ENCODE measurements at regions not wholly inside any gene's neighbourhood (a gene's known extent, or its start where the extent isn't known, plus 50 kb on each side); places are given as distances from the start of the nearest gene placed in this dataset.
A peak's percentile ranks its signal among the peaks of the same experiment; 100 is the strongest.

DNA sequence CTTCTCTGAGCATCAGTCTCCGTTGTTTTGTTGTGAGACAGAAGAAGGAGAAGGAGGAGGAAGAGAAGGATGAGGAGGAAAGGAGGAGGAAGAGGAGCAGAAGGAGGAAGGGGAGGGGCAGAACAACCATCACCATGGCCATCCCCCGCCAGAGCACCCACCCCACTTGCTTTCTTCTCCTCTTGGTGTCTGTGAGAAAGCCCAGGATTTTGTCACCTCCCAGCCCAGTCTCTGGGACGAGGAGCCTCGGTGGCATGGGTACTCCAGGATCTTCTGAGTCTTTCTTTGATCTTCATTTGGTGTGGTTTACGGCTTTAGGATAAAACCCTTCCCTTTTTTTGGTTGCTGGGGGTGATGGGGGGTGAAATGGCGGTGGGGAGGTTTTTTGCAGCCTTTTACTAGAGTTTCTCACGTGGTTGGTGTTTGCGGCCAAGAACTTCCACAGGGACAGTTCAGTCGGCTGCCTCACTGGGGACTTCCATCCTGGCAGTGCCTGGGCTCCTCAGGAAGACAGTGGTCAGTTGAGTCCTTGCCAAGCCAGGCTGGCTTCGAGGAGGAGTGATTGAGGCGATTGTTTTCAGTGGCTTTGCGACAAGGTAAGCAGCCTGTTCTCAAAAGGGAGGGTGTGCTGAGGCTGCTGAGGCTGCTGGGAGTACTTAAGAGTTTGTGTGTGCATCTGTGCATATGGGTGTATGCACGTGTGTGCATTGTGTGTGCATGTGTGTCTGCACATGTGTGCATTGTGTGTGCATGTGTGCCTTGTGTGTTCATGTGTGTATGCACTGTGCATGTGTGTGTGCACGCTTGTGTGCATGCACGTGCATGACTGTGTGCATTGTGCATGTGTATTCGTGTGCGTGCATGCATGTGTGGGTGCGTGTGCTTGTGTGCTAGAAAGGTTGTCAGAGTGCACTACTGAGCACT is 567.5 kb downstream of the TBC1D22A start:
- no peak for DNase-seq (ENCODE audit: low read depth)
- TF ChIP-seq CTCF (IDR thresholded peaks at IDR 0.05; ENCODE audit: insufficient read depth, low read depth, low read length, missing control alignments): no peak
- H3K4me3 ChIP-seq (ENCODE audit: low read length): no peak overlapping the region

DNA sequence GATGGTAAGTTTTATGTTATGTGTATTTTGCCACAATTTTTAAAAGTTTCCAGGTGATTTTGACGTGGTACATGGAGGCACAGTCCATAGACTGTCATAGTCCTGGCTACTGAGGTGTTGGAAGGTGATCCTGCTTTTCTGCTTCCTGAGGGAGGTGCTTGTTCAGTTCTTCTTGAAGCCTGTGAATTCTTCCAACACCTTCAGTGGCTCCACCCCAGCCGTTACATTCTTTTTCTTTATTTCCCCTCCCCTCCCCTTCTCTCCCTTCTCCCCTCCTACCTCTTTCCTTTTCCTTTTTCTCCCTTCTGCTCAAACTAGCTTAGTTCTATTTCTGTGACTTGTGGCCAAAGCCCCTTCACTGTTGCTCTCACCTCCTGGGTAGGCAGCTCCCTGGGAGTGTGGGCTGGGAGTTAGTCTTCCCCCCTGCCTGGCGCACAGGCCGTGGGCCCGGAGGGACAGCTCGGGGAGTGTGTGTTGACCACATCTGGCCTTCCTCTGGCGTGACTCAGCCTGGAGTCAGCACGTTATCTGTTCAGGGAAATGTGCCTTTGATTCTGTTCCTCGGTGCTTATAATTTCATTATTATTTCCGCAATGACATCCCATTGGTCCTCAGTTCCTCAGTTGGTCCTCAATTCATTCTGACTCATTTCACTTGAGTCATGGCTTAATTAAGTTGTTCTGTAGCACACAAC is 566.2 kb downstream of the TBC1D22A start:
- DNase-seq (ENCODE audit: low read depth): peak; percentile 9
- H3K4me3 ChIP-seq (ENCODE audit: low read length): no peak overlapping the region
- TF ChIP-seq CTCF (IDR thresholded peaks at IDR 0.05; ENCODE audit: insufficient read depth, low read depth, low read length, missing control alignments): no peak

- no peak for DNase-seq (ENCODE audit: low read depth)
- no peak overlapping the region for H3K4me3 ChIP-seq (ENCODE audit: low read length)
- TF ChIP-seq CTCF (IDR thresholded peaks at IDR 0.05; ENCODE audit: insufficient read depth, low read depth, low read length, missing control alignments): no peak
Measured at GRCh38 chr22:47327241-47327640, 564.8 kb downstream of the TBC1D22A start.

DNA sequence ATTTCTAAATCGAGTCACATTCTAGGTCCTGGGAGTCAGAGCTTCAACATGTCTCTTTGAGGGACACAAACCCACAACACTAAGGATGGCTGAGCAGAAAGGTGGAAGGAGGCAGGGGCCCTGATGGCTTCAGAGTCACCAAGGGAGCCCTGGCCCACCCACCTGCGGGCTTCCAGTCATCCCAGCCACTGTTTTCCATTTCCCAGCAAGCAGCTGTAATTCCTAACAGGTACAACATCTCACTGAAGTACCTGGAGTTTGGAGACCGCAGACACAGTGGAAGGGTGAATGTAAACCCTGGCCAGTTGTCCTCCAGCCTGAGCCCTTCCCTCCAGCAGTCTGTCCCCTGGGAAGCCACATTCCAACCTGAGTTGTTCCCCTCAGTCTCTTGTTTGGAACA is 562.8 kb downstream of the TBC1D22A start:
- no peak for DNase-seq (ENCODE audit: low read depth)
- H3K4me3 ChIP-seq (ENCODE audit: low read length): no peak overlapping the region
- no peak for TF ChIP-seq CTCF (IDR thresholded peaks at IDR 0.05; ENCODE audit: insufficient read depth, low read depth, low read length, missing control alignments)

GRCh38 chr22:47324435-47324990 is 562.1 kb downstream of the TBC1D22A start:
- DNase-seq (ENCODE audit: low read depth): no peak
- H3K4me3 ChIP-seq (ENCODE audit: low read length): no peak overlapping the region
- TF ChIP-seq CTCF (IDR thresholded peaks at IDR 0.05; ENCODE audit: insufficient read depth, low read depth, low read length, missing control alignments): no peak

DNA sequence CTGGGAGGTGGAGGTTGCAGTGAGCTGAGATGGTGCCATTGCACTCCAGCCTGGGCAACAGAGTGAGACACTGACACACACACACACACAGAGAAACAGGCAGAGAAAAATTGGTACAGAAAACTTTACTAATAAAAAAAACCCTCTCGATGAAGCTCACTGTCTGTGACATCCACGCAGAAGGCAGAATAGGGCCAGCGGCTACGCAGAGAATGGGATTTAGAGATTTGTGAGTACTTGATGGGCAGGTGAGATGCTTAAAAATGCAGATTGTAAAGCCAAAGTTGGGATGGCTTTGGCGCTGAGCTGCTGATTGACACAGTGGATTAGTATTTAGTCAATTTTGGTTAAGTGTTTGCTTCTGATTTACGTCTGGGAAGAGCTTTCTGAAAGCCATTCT is 561.1 kb downstream of the TBC1D22A start:
- TF ChIP-seq CTCF (IDR thresholded peaks at IDR 0.05; ENCODE audit: insufficient read depth, low read depth, low read length, missing control alignments): no peak

More for the DNA sequence above, 561.1 kb downstream of the TBC1D22A start:
- no peak overlapping the region for H3K4me3 ChIP-seq (ENCODE audit: low read length)
- no peak for DNase-seq (ENCODE audit: low read depth)

All from epithelial cell of esophagus (primary cell).